HG03457 (cell line): ENCODE measurements at regions not wholly inside any gene's neighbourhood (a gene's known extent, or its start where the extent isn't known, plus 50 kb on each side); places are given as distances from the start of the nearest gene placed in this dataset.

ENCODE experiments used
- ATAC-seq: cut with Tn5 transposase; IDR thresholded peaks from one replicate; pipeline ENCODE4 v1.9.1; 2021; ENCODE audit warnings: moderate number of reproducible peaks; ENCODE audit not compliant: unreplicated experiment

DNA sequence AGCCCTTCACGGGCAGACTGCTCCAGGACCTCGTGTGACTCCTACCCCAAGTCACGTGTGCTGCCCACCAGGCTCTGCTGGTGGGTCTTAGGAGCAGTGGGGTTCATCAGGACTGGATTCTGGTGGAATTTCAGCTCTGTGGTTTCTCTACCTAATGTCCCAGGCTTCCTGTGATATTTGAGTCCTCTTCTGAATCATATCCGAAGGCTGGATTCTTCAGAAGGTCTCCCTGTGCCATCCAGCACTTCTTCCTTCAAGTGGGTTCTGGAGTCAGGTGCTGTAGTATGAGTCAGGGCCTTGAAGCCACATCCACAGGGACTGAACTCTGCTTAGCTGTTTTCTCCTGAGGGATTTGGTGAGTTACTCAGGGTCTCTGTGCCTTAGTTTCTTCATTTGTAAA is 850.2 kb upstream of the CELF4 start:
- ATAC-seq = no peak

- ATAC-seq = no peak
These were observed 847.6 kb upstream of the CELF4 start for GRCh38 chr18:38413193-38413592.

- ATAC-seq = no peak
These were observed 841.0 kb upstream of the CELF4 start for GRCh38 chr18:38406607-38407006.

DNA sequence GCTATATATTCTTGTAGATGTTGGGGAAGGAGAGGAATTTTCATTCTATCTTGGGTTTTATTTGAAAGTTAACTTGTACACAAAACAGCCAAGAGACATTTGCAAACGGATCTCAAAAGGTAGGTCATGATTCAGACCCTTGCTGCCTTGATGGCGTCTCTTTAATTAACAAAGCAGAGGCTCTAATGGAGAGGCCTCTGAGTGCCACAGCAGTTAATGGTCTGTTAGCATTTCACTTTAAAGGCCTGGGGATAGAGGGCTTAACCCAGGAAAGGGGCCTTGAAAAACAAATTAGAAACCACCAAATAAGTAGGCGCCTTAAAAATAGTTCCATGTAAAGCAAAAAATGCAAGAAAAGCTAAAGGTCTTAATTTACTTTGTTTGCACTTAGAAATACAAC is 836.9 kb upstream of the CELF4 start:
- ATAC-seq = no peak

DNA sequence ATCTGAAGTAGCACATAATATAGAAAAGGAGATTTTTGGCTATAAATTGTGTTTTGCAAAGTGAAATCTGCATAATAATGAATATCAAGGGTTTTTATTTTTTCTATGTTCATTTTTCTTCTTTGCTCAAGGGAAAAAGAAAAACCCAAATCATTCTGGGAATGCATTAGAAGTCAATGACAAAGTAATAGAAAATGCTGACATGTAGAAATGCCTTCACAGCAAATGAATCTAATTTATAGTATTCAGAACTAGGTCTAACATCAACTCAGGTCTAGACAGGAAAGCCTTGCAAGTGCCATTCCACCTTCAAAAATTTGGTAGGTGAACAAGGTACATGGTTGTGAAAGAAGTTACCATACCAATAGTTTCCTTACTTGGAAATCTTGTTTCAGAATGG is 831.5 kb upstream of the CELF4 start:
- no peak for ATAC-seq

- ATAC-seq = no peak
These were observed 820.5 kb upstream of the CELF4 start for GRCh38 chr18:38386146-38386545.

DNA sequence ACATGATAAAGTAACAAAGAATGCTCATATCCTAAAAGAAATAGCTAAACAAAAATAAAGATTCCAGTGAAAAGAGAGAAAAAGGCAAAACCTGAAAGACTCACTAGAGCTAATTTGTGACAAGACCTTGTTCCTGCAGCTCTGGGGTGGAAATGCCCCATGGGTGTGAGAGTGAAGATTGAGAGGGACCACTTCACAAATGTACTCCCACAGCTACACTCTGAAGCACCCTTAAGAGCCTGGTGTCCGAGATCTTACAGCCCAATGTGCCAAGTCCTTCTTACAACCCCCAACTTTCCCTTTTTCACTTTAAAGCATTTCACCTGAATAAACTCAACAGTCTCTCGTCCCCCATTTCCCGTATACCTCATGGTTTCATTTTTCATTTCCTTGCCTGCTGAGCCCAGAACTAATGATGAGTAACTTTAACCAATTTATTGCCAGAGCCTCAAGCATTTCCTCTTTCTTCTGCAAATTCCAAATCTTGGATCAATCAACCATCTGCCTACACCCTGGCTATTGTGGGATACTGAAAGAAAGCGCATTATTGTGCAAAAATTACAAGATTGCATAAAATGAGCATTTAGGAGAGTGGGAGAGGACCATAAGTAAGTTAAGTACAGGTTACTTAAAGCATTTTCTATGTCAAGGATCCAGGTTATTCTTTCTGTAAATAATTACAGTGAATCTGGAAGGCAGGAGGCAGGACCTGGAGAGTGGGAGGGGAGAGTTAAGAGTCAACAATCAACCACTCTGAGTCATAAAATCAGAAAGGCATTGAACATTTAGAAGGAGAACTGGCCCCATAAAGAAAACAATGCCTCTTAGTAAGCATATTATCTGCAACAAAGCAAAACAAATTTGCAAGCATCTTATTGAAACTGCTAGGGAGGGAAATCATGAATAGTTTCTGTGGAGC is 804.4 kb upstream of the CELF4 start:
- no peak for ATAC-seq

DNA sequence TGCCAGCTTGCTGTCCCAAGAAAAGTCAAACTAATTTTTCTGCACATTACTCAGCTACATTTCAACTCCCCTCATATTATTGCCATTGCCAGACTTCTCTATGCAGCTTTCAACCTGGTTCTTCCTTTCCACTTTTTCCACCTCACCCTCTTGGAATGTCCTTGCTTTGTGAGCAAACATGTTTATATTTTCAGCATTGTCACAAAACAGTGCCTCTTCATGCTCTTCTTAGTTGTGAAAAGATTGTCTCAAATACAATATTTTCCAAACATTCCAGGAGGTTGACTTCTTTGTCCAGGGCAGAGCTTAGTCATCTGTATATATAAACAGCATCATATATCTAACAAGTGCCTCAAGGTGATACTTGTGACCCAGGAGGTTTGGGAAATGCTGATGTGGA is 803.3 kb upstream of the CELF4 start:
- ATAC-seq = no peak

DNA sequence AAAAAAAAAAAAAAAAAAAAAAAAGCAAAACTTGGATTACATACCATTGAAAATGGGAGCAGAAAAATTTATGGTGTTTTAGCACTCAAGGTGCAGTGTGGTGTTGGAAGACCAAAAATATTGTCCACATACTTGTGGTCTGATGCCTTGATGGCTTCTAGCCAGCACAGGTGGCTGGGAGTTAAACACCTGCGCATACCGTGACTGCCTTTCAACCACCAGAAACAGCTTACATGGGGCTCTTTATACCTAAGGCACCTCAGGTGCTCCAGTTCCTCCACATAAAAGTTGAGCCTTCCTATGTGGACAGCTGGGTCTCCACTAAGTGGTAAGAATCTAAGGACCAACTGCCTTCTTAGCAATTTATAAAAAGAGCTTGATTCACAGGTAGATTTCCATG is 802.6 kb upstream of the CELF4 start:
- ATAC-seq = no peak

GRCh38 chr18:38367473-38367872 is 801.9 kb upstream of the CELF4 start:
- ATAC-seq = no peak

- ATAC-seq = no peak
These were observed 796.7 kb upstream of the CELF4 start for GRCh38 chr18:38362286-38362792.

DNA sequence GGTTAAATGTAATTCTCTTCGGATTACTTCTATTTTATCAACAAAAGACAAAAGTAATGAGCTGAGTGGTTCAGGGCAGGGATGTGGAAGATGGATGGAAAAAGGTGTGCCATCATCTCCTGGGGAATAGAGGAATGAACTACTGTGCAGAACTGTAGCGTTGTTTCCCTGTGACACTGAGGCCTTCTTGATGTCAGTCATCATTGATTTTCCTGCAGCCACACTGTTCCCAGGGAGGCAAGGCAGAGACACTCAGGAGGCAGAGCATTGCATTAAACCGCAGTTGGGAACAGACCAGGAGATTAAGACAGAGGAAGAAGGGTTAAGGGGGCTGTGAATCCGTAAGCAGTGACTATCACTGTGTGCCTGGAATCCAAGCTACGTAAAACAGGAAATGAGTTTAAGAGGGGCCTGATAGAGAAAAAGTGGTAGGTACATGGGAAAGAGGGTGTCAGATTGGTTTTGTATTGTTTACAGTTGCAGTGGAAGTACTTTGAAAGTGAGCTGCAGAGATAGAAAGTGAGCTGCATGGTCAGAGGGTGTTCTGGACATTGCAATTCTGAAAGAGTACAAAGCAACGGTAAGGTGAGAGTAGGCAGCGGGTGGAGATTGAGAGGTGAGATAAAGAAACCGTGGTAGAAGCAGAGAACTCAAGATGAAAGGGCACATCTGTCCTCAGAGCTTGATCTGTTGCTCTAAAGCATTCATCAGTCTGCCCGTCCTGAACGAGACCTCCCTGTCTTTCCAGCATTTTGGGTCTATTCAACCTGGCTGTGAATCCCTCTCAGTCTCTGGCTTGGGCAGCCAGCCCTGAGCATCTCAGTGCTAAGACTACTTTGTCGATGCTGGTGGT is 793.4 kb upstream of the CELF4 start:
- ATAC-seq = no peak

DNA sequence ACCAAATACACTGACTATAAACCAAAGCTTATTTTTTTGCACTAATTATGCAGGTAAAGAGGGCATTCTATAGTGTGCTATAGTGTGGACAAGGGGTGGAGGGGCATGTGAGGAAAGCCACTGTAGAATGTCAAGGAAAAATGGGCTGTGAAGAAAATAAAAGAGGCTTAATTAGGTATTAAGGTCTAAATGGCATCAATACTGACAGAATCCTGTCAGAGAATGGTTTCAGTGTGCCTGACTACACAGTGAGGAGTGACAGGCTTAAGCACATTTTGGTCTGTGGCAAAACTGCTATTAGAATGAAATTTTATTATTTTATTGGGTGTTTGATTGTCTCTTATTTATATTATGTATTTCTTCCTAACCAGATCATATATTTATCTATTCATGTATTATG is 787.6 kb upstream of the CELF4 start:
- ATAC-seq = no peak

DNA sequence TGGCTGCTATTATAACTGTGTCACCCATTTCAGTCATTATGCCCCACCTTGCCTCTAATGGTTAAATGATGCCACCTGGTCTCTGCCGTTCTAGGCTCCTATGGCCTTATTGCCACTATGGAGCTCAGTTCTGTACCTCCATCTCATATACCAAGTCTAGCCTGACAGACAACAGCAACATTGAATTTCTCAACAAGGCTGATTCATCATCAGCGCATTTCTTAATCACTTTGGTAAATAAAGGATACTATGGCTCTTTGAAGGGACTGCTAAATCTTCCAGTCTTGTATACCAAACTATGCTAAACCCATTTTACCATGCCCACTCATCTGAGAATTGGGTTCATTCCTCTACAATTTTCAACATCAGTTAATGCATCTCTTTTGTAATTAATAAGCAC is 784.5 kb upstream of the CELF4 start:
- no peak for ATAC-seq

GRCh38 chr18:38330573-38330972 is 765.0 kb upstream of the CELF4 start:
- no peak for ATAC-seq

- no peak for ATAC-seq
These were observed 763.5 kb upstream of the CELF4 start for GRCh38 chr18:38329145-38329544.

GRCh38 chr18:38322206-38322605 is 756.6 kb upstream of the CELF4 start:
- no peak for ATAC-seq

GRCh38 chr18:38321262-38321661 is 755.7 kb upstream of the CELF4 start:
- ATAC-seq = no peak

DNA sequence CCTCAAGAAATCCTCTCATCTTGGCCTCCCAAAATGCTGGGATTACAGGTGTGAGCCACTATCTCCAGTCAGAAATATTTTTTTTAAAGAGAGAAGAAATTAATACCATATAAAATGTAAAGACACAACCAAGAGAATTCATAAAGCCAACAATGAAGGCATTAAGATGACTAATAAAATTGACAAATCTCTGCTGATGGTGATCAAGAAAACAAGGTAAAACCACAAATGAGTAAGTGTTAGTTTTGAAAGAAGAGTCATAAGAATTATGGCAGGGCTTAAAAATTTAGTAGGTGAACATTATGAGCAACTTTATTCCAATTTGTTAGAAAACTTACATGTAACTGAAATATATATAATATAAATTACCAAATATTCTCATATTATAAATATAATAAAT is 752.8 kb upstream of the CELF4 start:
- ATAC-seq = no peak

DNA sequence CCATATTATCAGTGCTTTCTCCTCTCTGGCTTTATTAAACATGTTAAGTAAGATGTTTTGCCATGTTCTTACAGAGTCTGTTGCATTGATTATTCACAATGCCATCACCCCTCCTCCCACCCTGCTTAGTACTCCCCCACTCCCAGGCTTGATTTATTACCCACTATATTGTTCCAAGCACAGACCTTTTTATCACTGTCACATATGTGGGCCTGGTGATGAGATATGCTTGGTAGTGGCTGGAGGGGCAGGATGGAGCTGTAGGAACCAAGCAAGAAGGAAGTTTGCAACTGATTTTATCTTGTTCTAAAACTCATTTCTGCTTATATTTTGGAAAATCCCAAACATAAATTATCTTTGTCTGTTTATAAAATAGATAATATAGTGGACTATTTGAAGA is 748.2 kb upstream of the CELF4 start:
- no peak for ATAC-seq

DNA sequence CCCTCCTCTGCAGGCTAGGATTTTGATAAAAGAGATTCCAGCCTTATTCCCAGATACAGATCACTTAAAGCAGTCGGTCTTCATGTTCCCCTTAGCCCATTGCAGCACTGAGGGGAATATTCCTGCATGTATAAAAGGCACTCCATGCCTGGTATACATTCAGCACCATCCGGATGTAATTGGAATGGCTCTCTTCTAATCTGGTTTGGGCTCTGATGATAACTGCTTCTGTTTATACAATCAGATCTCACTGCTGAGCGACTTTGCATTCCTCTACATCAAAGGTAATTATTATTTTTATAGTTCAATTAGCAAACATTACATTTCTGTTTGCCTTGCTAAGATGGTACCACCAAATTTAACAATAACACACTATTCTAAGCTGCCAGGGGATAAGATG is 746.9 kb upstream of the CELF4 start:
- no peak for ATAC-seq

DNA sequence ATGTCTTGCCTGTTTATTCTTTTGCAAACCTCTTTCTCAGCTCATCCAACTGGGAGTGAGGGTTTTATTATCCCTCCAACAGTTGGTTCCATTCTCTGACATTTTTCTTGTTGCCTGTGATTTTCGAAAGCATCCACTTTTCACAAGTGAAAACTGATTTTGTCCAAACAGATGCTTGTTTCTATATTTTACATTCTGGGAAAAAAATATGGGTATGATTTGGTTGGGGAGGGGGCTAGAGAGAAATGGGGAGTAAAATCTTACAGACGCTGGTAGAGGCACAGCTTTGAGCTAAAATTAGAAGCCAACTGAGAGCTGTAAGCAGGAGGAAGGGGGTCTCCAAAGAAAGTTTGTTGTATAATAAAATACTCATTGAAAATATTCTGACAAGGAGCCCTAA is 745.3 kb upstream of the CELF4 start:
- ATAC-seq = no peak
